ENCODE measurements at regions not wholly inside any gene's neighbourhood (a gene's known extent, or its start where the extent isn't known, plus 50 kb on each side); places are given as distances from the start of the nearest gene placed in this dataset.
"Not testable (repeated sequence)": the region's sequence is repeated elsewhere in the genome, so short reads cannot be mapped to it uniquely, and the experiment has no call there.

DNA sequence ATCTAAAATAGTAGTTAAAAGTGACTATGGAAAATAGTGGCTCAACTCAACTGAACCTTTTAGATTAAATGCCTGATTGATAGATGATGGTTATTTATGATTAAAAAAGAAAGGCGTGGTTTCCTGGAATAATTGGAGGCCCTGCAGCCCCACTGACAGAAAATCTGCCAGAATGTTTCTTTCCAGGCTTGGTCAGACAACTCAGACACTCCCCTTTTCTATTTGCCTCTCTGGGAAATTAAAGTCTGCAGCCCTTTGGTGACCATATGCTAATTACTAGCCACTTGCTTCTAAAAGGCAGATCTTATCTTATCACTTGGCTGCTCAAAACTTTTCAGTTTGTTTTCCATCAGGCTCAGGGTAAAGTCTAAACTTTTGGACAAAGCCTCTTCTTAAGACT is 506.0 kb downstream of the TMEM114 start:
- no peak for DNase-seq (ENCODE audit: low spot score)
- Mint-ChIP-seq H3K27ac (no peak overlapping the region), H3K4me1 (ENCODE audit: low read depth) (no peaks in the 10 kb centered on the region), H3K27me3 (ENCODE audit: low read depth) (no peaks in the 10 kb centered on the region), H3K4me3 (no peak overlapping the region), H3K36me3 (ENCODE audit: low read depth) (no peaks in the 10 kb centered on the region), H3K9me3 (peaks cover 38% of the 10 kb centered on the region)

DNA sequence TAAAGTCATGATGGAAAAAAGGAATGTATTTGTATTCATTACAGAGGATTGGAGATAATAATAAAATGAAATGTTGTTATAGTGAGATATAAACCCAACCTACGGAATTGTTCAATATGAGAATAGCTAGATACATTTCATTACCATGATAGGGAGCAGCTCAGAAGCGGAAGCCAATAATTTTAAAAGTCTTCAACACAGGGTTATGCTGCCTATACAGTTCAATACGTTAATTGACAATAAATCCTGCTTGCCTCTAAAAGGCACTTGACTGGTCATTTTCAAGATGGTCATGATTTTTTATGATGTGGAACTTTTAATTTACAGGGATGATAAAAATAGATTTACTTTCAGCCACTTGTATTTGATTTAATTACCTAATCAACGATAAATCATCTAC is 506.8 kb downstream of the TMEM114 start:
- no peaks in the 10 kb centered on the region for H3K4me1 Mint-ChIP-seq (ENCODE audit: low read depth)
- H3K36me3 Mint-ChIP-seq (ENCODE audit: low read depth) = no peaks in the 10 kb centered on the region
- H3K27me3 Mint-ChIP-seq (ENCODE audit: low read depth) = no peaks in the 10 kb centered on the region
- H3K27ac Mint-ChIP-seq = no peak overlapping the region
- no peak overlapping the region for H3K4me3 Mint-ChIP-seq
- no peak for DNase-seq (ENCODE audit: low spot score)
- peaks cover 32% of the 10 kb centered on the region for H3K9me3 Mint-ChIP-seq

DNA sequence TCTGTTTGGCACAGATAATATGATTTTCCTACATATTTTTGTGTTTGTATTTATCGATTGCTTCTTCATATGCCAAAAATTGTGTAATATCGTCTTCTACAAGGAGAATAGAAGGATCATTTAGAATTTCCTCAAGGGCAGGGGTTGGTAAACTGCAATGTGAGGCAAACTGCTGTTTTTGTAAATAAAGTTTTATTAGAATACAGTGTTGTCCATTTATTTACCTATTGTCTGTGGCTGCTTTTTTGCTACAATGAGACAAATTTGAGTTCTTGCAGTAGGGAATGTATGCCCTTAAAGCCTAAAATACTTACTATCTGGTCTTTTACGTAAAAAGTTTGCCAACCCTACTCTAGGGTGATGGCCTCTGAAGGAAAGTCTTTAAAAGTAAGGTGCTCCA is 509.5 kb downstream of the TMEM114 start:
- Mint-ChIP-seq H3K4me1 (ENCODE audit: low read depth) (no peaks in the 10 kb centered on the region), H3K36me3 (ENCODE audit: low read depth) (no peaks in the 10 kb centered on the region), H3K9me3 (peaks cover 29% of the 10 kb centered on the region), H3K4me3 (no peak overlapping the region), H3K27ac (no peak overlapping the region), H3K27me3 (ENCODE audit: low read depth) (no peaks in the 10 kb centered on the region)
- DNase-seq (ENCODE audit: low spot score) = no peak

DNA sequence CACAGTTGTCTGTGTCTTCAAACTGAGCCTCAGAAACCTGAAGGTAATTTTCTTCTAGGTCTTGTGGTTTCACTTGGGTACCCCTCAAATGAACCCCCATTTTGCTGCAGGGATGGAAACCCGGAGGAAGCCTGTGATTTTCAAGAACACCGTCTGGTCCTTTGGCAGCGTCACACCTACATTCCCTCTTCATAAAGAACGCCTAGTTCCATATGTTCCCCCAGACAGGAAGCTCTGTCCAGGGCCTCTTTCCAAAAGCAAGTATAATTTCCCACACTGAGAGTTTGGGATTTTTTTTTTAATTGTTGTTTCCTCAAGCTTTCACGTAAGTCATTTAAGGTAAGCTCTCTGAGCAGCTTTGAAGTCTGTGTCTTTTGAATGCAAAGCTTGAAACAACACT is 515.0 kb downstream of the TMEM114 start:
- Mint-ChIP-seq H3K9me3 (peaks cover 53% of the 10 kb centered on the region), H3K36me3 (ENCODE audit: low read depth) (no peaks in the 10 kb centered on the region), H3K27ac (no peak overlapping the region), H3K4me3 (no peak overlapping the region), H3K4me1 (ENCODE audit: low read depth) (no peaks in the 10 kb centered on the region), H3K27me3 (ENCODE audit: low read depth) (no peaks in the 10 kb centered on the region)
- no peak for DNase-seq (ENCODE audit: low spot score)

DNA sequence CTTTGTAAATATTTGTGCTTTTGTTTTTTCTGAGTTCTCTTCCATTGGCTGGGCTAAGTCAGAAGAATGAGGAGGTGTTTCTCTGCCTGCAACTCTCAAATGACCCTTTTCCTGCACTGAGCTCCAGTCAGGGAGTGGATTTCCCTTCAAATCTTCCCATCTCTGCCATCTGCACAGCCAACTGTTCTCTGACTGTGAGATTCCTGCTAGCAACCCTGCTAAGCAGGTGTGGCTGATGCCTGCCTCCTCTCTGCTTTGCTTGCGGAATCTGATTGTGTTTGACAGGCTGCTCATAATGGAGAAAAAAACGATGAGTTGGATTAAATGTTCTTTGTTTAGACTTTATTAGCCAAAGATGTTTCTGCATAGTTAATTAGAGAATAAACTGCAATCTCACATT is 519.8 kb downstream of the TMEM114 start:
- Mint-ChIP-seq H3K36me3 (ENCODE audit: low read depth) (no peaks in the 10 kb centered on the region), H3K4me1 (ENCODE audit: low read depth) (no peaks in the 10 kb centered on the region), H3K27ac (no peak overlapping the region), H3K27me3 (ENCODE audit: low read depth) (no peaks in the 10 kb centered on the region), H3K9me3 (peaks cover 63% of the 10 kb centered on the region), H3K4me3 (no peak overlapping the region)
- DNase-seq (ENCODE audit: low spot score) = no peak

DNA sequence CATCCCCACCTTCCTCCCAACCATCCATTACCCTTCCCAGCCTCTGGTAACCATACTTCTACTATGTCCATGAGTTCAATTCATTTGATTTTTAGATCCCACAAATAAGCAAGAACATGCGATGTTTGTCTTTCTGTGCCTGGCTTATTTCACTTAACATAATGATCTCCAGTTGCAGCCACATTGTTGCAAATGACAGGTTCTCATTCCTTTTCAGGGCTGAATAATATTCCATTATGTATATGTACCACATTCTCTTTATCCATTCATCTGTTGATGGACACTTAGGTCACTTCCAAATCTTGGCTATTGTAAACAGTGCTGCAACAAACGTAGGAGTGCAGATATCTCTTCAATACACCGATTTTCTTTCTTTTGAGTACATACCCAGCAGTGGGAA is 522.1 kb downstream of the TMEM114 start:
- not testable (repeated sequence) for DNase-seq (ENCODE audit: low spot score); H3K27me3 Mint-ChIP-seq (ENCODE audit: low read depth); H3K4me3 Mint-ChIP-seq; H3K4me1 Mint-ChIP-seq (ENCODE audit: low read depth); H3K27ac Mint-ChIP-seq; H3K36me3 Mint-ChIP-seq (ENCODE audit: low read depth)
- peaks cover 59% of the 10 kb centered on the region for H3K9me3 Mint-ChIP-seq

DNA sequence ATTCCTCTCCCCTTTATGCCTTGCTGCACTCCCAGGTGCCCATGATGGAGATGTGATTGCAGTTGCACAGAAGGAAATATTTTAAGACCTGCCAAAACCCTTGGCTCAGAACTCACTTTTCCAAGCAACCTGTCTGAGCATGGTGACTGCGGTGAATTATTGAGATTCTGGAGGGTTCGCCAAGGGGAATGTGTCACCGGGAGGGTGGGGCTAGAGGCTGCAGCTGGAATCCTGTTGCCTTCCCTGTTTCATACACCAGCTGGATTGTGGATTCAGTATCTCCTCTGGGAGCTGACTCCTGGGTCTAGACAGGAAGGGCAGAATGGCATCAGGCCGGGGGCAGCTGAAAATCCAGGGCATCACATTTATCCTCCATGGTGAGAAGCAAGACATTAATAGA is 527.2 kb downstream of the TMEM114 start:
- Mint-ChIP-seq H3K4me1 (ENCODE audit: low read depth) (no peaks in the 10 kb centered on the region), H3K27ac (no peak overlapping the region), H3K4me3 (no peak overlapping the region), H3K36me3 (ENCODE audit: low read depth) (no peaks in the 10 kb centered on the region), H3K9me3 (peaks cover 41% of the 10 kb centered on the region), H3K27me3 (ENCODE audit: low read depth) (no peaks in the 10 kb centered on the region)
- DNase-seq (ENCODE audit: low spot score) = no peak

DNA sequence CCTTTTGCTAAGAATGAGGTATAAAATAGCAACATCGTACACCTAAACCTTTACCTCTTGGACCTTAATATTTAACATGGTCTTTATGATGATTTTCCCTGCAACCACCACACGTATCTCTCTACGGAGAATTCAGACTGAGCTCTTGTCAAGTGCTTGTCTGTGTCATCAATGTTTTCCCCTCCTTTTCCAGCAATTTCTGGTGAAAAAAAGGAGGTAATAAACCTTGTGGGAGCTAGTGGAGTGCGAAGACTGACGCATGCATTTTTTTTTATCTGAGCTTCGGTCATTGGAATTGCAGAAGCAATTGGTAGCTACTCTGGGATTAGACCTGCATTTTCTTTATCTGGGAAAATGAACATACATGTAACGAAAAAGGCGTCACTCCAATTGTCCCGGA is 527.6 kb downstream of the TMEM114 start:
- no peaks in the 10 kb centered on the region for H3K36me3 Mint-ChIP-seq (ENCODE audit: low read depth)

DNA sequence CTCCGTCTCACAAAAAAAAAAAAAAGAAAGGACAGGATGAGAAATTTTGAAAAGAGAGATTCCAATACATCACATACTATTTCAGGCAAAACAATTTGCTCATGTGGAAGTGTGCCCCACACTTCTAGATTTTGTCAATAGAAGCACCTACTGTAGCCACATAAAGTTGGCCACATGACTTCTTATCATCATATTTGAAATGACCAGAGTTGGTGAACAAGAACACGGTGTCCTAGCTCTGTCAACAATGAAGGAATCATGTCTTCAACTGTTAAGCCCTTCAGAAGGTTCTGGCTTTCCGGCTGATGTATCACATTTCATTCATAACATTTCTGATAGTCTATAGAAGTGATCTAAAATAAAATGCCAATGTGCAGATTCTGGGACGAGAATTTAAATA is 534.5 kb downstream of the TMEM114 start:
- peaks cover 36% of the 10 kb centered on the region for H3K9me3 Mint-ChIP-seq
- H3K27me3 Mint-ChIP-seq (ENCODE audit: low read depth) = no peaks in the 10 kb centered on the region
- H3K4me1 Mint-ChIP-seq (ENCODE audit: low read depth) = no peaks in the 10 kb centered on the region

More for the DNA sequence above, 527.6 kb downstream of the TMEM114 start:
- Mint-ChIP-seq H3K4me3 (no peak overlapping the region), H3K4me1 (ENCODE audit: low read depth) (no peaks in the 10 kb centered on the region), H3K27me3 (ENCODE audit: low read depth) (no peaks in the 10 kb centered on the region), H3K27ac (no peak overlapping the region), H3K9me3 (peaks cover 39% of the 10 kb centered on the region)
- no peak for DNase-seq (ENCODE audit: low spot score)

DNA sequence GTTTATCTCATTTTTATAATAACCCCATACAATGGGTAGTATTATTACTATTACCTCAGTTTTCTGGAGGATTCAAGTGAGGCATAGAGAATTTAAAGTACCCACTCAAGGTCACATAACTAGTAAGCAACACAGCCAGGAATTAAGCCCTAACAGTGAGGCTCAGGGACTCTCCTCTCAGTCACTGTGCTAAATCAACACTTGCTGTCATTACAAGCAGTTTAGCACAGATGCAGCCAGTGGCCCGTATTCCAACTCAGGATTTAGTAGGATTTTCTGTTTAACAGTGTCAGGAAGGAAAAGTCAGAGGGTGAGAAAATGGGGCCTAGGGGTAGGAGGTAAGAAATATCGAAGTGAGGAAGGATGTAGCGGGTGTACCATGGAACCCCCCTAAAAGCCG is 536.9 kb downstream of the TMEM114 start:
- H3K27me3 Mint-ChIP-seq (ENCODE audit: low read depth) = no peaks in the 10 kb centered on the region
- no peak overlapping the region for H3K27ac Mint-ChIP-seq
- no peaks in the 10 kb centered on the region for H3K36me3 Mint-ChIP-seq (ENCODE audit: low read depth)
- DNase-seq (ENCODE audit: low spot score) = no peak
- H3K4me1 Mint-ChIP-seq (ENCODE audit: low read depth) = no peaks in the 10 kb centered on the region
- H3K9me3 Mint-ChIP-seq = peaks cover 45% of the 10 kb centered on the region
- no peak overlapping the region for H3K4me3 Mint-ChIP-seq

More for the DNA sequence above, 534.5 kb downstream of the TMEM114 start:
- no peak overlapping the region for H3K27ac Mint-ChIP-seq
- H3K36me3 Mint-ChIP-seq (ENCODE audit: low read depth) = no peaks in the 10 kb centered on the region
- no peak for DNase-seq (ENCODE audit: low spot score)
- H3K4me3 Mint-ChIP-seq = no peak overlapping the region

DNA sequence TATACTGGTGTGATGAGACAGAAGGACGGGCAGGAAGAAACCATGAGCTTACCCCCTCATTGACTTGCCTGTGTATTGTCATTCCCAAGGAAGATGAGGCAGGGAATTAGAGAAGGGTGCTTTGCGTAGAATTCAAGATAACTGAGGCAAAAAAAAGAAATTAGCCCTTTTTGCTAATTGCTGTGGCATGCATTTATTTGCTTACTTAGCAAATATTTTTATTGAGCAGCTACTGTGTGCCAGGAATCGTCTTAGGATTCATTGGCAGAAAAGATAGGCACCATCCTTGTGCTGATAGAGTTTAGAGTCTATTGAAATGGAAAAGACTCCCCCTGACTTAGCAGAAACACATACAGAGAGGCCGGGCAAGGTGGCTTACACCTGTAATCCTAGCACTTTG is 541.9 kb downstream of the TMEM114 start:
- Mint-ChIP-seq H3K4me3 (no peak overlapping the region), H3K9me3 (peaks cover 45% of the 10 kb centered on the region), H3K27ac (no peak overlapping the region), H3K4me1 (ENCODE audit: low read depth) (no peaks in the 10 kb centered on the region), H3K36me3 (ENCODE audit: low read depth) (no peaks in the 10 kb centered on the region), H3K27me3 (ENCODE audit: low read depth) (no peaks in the 10 kb centered on the region)
- DNase-seq (ENCODE audit: low spot score) = no peak

DNA sequence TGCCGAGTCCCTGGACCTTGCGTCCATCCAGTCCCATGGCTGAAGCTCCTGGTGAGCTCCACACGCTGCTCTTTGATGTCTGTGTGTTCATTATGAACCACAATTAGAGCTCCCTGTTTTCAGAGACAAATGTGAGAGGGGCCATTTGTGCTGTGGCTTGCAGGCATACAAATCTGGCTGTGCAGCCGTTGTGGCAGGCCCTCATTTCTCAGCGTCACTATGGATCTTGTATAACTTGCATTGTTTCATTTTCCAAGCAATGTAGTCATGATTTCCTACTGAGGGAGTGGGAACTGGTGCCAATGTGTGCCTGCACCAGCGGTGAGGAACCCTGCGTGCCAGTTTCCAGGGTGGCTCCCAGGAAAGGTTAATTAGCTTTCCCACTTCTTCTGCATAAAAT is 542.6 kb downstream of the TMEM114 start:
- H3K4me3 Mint-ChIP-seq = no peak overlapping the region
- no peak for DNase-seq (ENCODE audit: low spot score)
- no peaks in the 10 kb centered on the region for H3K36me3 Mint-ChIP-seq (ENCODE audit: low read depth)
- no peaks in the 10 kb centered on the region for H3K27me3 Mint-ChIP-seq (ENCODE audit: low read depth)
- H3K4me1 Mint-ChIP-seq (ENCODE audit: low read depth) = no peaks in the 10 kb centered on the region
- no peak overlapping the region for H3K27ac Mint-ChIP-seq
- H3K9me3 Mint-ChIP-seq = peaks cover 40% of the 10 kb centered on the region

DNA sequence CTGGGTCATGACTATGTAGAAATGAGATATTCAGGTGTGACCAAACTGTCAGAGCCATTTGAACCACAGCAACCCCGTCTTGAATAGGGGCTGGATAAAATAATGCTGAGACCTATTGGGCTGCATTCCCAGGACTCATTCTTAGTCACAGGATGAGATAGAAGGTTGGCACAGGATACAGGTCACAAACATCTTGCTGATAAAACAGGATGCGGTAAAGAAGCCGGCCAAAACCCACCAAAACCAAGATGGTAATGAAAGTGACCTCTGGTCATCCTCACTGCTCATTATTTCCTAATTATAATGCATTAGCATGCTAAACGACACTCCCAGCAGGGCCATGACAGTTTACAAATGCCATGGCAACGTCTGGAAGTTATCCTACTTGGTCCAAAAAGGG is 545.5 kb downstream of the TMEM114 start:
- no peak overlapping the region for H3K27ac Mint-ChIP-seq
- no peaks in the 10 kb centered on the region for H3K36me3 Mint-ChIP-seq (ENCODE audit: low read depth)
- no peak for DNase-seq (ENCODE audit: low spot score)

DNA sequence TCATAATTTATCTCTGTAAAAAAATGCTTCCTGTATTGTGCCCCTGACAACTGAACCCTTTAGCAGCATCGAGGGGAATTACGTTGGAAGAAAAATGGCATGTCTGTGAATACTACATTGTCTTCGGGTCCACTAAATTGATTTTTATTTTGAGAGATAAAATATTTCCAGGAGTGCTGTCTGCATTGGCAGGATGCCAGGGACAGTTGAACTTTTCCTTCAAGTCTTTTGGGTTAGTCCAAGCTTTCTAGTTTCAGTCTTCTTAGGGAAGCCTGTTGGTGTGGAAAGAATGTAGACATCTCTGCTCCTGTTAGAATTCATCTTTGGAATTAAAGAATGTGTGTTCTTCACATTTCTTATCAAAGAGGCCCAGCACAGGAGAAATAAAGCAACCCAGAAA is 557.9 kb downstream of the TMEM114 start:
- no peak overlapping the region for H3K27ac Mint-ChIP-seq
- H3K27me3 Mint-ChIP-seq (ENCODE audit: low read depth) = no peaks in the 10 kb centered on the region
- no peaks in the 10 kb centered on the region for H3K4me1 Mint-ChIP-seq (ENCODE audit: low read depth)
- H3K9me3 Mint-ChIP-seq = peaks cover 40% of the 10 kb centered on the region
- no peak for DNase-seq (ENCODE audit: low spot score)
- no peaks in the 10 kb centered on the region for H3K36me3 Mint-ChIP-seq (ENCODE audit: low read depth)
- no peak overlapping the region for H3K4me3 Mint-ChIP-seq

More for the DNA sequence above, 545.5 kb downstream of the TMEM114 start:
- H3K4me1 Mint-ChIP-seq (ENCODE audit: low read depth) = no peaks in the 10 kb centered on the region
- H3K4me3 Mint-ChIP-seq = no peak overlapping the region
- H3K9me3 Mint-ChIP-seq = peaks cover 32% of the 10 kb centered on the region
- no peaks in the 10 kb centered on the region for H3K27me3 Mint-ChIP-seq (ENCODE audit: low read depth)

DNA sequence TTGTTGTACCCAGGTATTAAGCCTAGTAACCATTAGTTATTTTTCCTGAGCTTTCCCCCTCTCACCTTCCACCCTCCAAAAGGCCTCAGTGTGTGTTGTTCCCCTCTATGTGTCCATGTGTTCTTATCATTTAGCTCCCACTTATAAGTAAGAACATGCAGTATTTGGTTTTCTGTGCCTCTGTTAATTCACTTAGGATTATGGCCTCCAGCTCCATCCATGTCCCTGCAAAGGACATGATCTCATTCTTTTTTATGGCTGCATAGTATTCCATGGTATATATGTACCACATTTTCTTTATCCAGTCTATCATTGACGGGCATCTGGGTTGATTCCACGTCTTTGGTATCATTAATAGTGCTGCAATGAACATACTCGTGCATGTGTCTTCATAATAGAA is 560.3 kb downstream of the TMEM114 start:
- H3K27ac Mint-ChIP-seq; H3K4me3 Mint-ChIP-seq; DNase-seq (ENCODE audit: low spot score); H3K27me3 Mint-ChIP-seq (ENCODE audit: low read depth); H3K36me3 Mint-ChIP-seq (ENCODE audit: low read depth); H3K4me1 Mint-ChIP-seq (ENCODE audit: low read depth): not testable (repeated sequence)
- peaks cover 49% of the 10 kb centered on the region for H3K9me3 Mint-ChIP-seq
